K562 (cell line): ENCODE measurements at regions not wholly inside any gene's neighbourhood (a gene's known extent, or its start where the extent isn't known, plus 50 kb on each side); places are given as distances from the start of the nearest gene placed in this dataset.

Experiments used
- BMI1 ChIP-seq: fragments of 150-350 bp; IDR thresholded peaks from 2 replicates; pipeline ENCODE4 v1.6.1; 2014; ENCODE audit warnings: low read length
- E2F6 ChIP-seq, 2 experiments: IDR thresholded peaks; 2 replicates each; pipeline ENCODE4 v1.6.1; 2011; ENCODE audit warnings: borderline replicate concordance in 1 of 2, control low read depth in 1 of 2, low read depth in 1 of 2, low read length in 1 of 2, mild to moderate bottlenecking in 1 of 2, mixed read lengths in 1 of 2, moderate library complexity in 1 of 2; ENCODE audit not compliant: insufficient read depth in 1 of 2, insufficient read length in 1 of 2, poor library complexity in 1 of 2, severe bottlenecking in 1 of 2; ENCODE audit errors: extremely low read depth in 1 of 2
- ETV1 ChIP-seq: fragments of 450-650 bp; conservative IDR thresholded peaks from 2 replicates; pipeline ENCODE4 v1.6.1; 2016; ENCODE audit warnings: missing genetic modification characterization, control low read depth, low read depth, missing compliant biosample characterization
- EWSR1 ChIP-seq: fragments of 450-650 bp; IDR thresholded peaks from 2 replicates; pipeline ENCODE4 v1.6.1; 2018; ENCODE audit warnings: borderline replicate concordance, mild to moderate bottlenecking, low read depth, moderate library complexity; ENCODE audit not compliant: partially characterized antibody
- HMGN3 ChIP-seq: IDR thresholded peaks from 2 replicates; pipeline ENCODE4 v1.6.1; 2011; ENCODE audit warnings: borderline replicate concordance, low read depth, mild to moderate bottlenecking, mixed read lengths, low read length; ENCODE audit not compliant: insufficient read length; ENCODE audit errors: extremely low read depth
- HNRNPL ChIP-seq: fragments of 200-400 bp; formaldehyde crosslinking; IDR thresholded peaks from 2 replicates; pipeline ENCODE4 v1.6.1; 2017; ENCODE audit warnings: low read depth, mild to moderate bottlenecking, low read length
- KLF6 ChIP-seq: fragments of 250-450 bp; sonication (Bioruptor Pico); IDR thresholded peaks from 2 replicates; pipeline ENCODE4 v1.4.0; 2020; ENCODE audit warnings: mild to moderate bottlenecking, moderate library complexity, borderline replicate concordance
- RBM14 ChIP-seq: fragments of 200-400 bp; formaldehyde crosslinking; IDR thresholded peaks from 2 replicates; pipeline ENCODE4 v1.6.1; 2018; ENCODE audit warnings: low read depth, mild to moderate bottlenecking, low read length, moderate library complexity, borderline replicate concordance; ENCODE audit not compliant: insufficient read depth
- RFX5 ChIP-seq: IDR thresholded peaks from 2 replicates; pipeline ENCODE4 v1.6.1; 2011; ENCODE audit warnings: low read depth, mild to moderate bottlenecking, improper control_type of control experiment, low read length
- SMAD1 ChIP-seq: fragments of 150-350 bp; IDR thresholded peaks from 2 replicates; pipeline ENCODE4 v1.6.1; 2014; ENCODE audit warnings: low read length, low read depth; ENCODE audit not compliant: partially characterized antibody
- SMC3 ChIP-seq: conservative IDR thresholded peaks from 2 replicates; pipeline ENCODE4 v1.6.1; 2011; ENCODE audit warnings: low read depth, low read length, improper control_type of control experiment; ENCODE audit not compliant: insufficient read depth
- SP2 ChIP-seq: IDR thresholded peaks from 2 replicates; pipeline ENCODE4 v1.6.1; 2011; ENCODE audit warnings: mild to moderate bottlenecking, low read depth, low read length, moderate library complexity; ENCODE audit not compliant: poor library complexity, severe bottlenecking; ENCODE audit errors: extremely low read depth
- TFAM ChIP-seq: fragments of 250-450 bp; sonication (Bioruptor Pico); conservative IDR thresholded peaks from 2 replicates; pipeline ENCODE4 v1.5.0; 2021; ENCODE audit warnings: mild to moderate bottlenecking, moderate library complexity
- ZBTB40 ChIP-seq, 2 experiments: fragments of 450-650 bp in 1 of 2; sonication (generic) in 1 of 2; formaldehyde crosslinking in 1 of 2; IDR thresholded peaks; 2 replicates each; pipeline versions ENCODE4 v1.7.1 to v1.9.0; 2016 to 2022; ENCODE audit warnings: inconsistent platforms in 1 of 2, mild to moderate bottlenecking in 1 of 2, missing genetic modification reagents in 1 of 2
- ZNF121 ChIP-seq: sonication (generic); formaldehyde crosslinking; conservative IDR thresholded peaks from 2 replicates; pipeline ENCODE4 v1.8.0; 2022; ENCODE audit warnings: missing genetic modification reagents
- ZNF134 ChIP-seq: fragments of 250-450 bp; sonication (Bioruptor Pico); conservative IDR thresholded peaks from 2 replicates; pipeline ENCODE4 v1.4.0; 2020
- ZNF239 ChIP-seq: fragments of 250-450 bp; sonication (Bioruptor Pico); IDR thresholded peaks from 2 replicates; pipeline ENCODE4 v1.4.0; 2020; ENCODE audit warnings: mild to moderate bottlenecking

GRCh38 chr17:62172492-62173291, 107.6 kb upstream of the MED13 start (continued):
- TF ChIP-seq ZBTB40 (IDR thresholded peaks at IDR 0.05): peak; percentile 13; the same call in 1 of the 2 replicates
- TF ChIP-seq ZBTB40 (CRISPR knock-in tag; IDR thresholded peaks at IDR 0.05): no peak
- no peak for TF ChIP-seq TFAM (CRISPR knock-in tag)
- TF ChIP-seq E2F6 (IDR thresholded peaks at IDR 0.05; ENCODE audit: borderline replicate concordance in 1 of 2, extremely low read depth in 1 of 2, insufficient read depth in 1 of 2, insufficient read length in 1 of 2, low read depth in 1 of 2, low read length in 1 of 2, poor library complexity in 1 of 2, severe bottlenecking in 1 of 2): no peak
- peak; percentile 46 for TF ChIP-seq ETV1
- TF ChIP-seq KLF6: peak; percentile 71; the same call in 1 of the 2 replicates
- no peak for TF ChIP-seq BMI1
- TF ChIP-seq ZNF239 (CRISPR knock-in tag): peak; percentile 47
- no peak for TF ChIP-seq SP2
- TF ChIP-seq HMGN3: no peak
- TF ChIP-seq ZNF121: peak; percentile 89
- TF ChIP-seq EWSR1: no peak
- TF ChIP-seq RBM14: no peak
- TF ChIP-seq ZNF134 (CRISPR knock-in tag): no peak
- no peak for TF ChIP-seq HNRNPL
- no peak for TF ChIP-seq RFX5
- TF ChIP-seq SMAD1: no peak
- TF ChIP-seq SMC3: no peak
